GM12891 (cell line): ENCODE measurements at regions not wholly inside any gene's neighbourhood (a gene's known extent, or its start where the extent isn't known, plus 50 kb on each side); places are given as distances from the start of the nearest gene placed in this dataset.

Experiments used
- DNase-seq: peaks from one replicate; pipeline ENCODE4 v3.0.0; 2011; ENCODE audit warnings: low spot score; ENCODE audit not compliant: insufficient read length
- FAIRE-seq: peaks from 2 replicates; lab custom pipeline; 2011; peaks lifted over from hg19 to GRCh38; lab: Jason Lieb, UNC
- PAX5 ChIP-seq: IDR thresholded peaks from 2 replicates; pipeline ENCODE4 v1.6.1; 2011; ENCODE audit warnings: low read length, moderate library complexity, mild to moderate bottlenecking; ENCODE audit not compliant: insufficient read depth, severe bottlenecking
- POLR2A ChIP-seq: IDR thresholded peaks from 2 replicates; pipeline ENCODE4 v1.6.1; 2011; ENCODE audit warnings: low read depth, low read length, control low read depth
- POLR2AphosphoS5 ChIP-seq: IDR thresholded peaks from 2 replicates; pipeline ENCODE4 v1.6.1; 2011; ENCODE audit warnings: low read depth, low read length, control low read depth
- POU2F2 ChIP-seq: IDR thresholded peaks from 2 replicates; pipeline ENCODE4 v1.6.1; 2011; ENCODE audit warnings: low read depth, mild to moderate bottlenecking, control low read depth, low read length, moderate library complexity
- SPI1 ChIP-seq: IDR thresholded peaks from 2 replicates; pipeline ENCODE4 v1.6.1; 2011; ENCODE audit warnings: low read depth, low read length, control low read depth
- TAF1 ChIP-seq: IDR thresholded peaks from 2 replicates; pipeline ENCODE4 v1.6.1; 2011; ENCODE audit warnings: low read depth, low read length, control low read depth

DNA sequence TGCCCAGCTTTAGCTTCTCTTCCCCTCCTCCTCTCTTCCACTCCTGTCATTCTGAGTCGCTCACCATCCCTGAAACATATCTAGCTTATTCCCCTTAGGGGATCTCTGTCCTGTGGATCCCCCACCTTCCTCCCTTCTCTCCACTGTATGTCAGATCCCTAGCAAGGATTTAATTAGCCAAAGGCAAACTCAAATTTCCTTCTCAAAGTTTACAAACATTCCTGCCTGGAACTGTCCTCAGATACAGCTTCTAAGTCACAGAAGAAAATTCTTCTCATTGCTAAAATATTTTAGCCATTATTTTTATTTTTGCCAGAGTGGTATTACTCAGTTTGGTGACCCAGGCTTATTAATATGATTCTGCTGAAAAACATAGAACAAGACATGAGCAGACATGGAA is 315.3 kb downstream of the CYP26B1 start:
- TF ChIP-seq POLR2AphosphoS5, result no peak
- FAIRE-seq, result no peak
- no peak for DNase-seq

- FAIRE-seq (no peak), DNase-seq (no peak)
- TF ChIP-seq POLR2AphosphoS5 (no peak), PAX5 (no peak), POU2F2 (no peak), TAF1 (no peak), SPI1 (no peak), POLR2A (no peak)
Observed at GRCh38 chr2:71831193-71831577, 316.5 kb downstream of the CYP26B1 start.

- FAIRE-seq (no peak), DNase-seq (no peak)
- TF ChIP-seq POLR2AphosphoS5 (no peak), SPI1 (no peak), POU2F2 (no peak), POLR2A (no peak), PAX5 (no peak), TAF1 (no peak)
Observed at GRCh38 chr2:71830497-71831192, 317.0 kb downstream of the CYP26B1 start.

DNA sequence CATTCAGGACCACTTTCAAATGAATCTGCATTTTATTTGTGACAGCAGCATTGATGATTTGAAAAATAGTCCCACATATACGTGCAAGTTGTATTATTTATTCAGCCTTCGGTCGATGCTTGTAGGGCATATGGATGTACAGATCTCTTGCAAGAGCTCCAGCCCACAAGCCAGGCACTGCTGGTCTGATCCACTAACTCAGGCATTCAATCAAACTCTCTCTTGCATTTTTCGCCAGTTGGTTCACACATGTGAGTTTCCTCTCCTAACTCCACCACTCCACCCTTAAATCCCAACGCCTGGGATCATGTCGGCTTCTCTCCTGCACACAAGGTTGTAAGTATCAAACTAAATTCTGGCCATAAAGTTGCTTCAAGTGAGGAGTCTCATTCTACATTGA is 318.7 kb downstream of the CYP26B1 start:
- no peak for DNase-seq
- FAIRE-seq, result no peak
- TF ChIP-seq POU2F2 (no peak), TAF1 (no peak), SPI1 (no peak), PAX5 (no peak)

- FAIRE-seq, result no peak
- TF ChIP-seq PAX5 (no peak), TAF1 (no peak), POU2F2 (no peak), POLR2A (no peak), POLR2AphosphoS5 (no peak)
- DNase-seq, result no peak
Observed at GRCh38 chr2:71827973-71828372, 319.7 kb downstream of the CYP26B1 start.

- TF ChIP-seq POU2F2, result no peak
- no peak for TF ChIP-seq SPI1
- TF ChIP-seq POLR2AphosphoS5, result no peak
- TF ChIP-seq POLR2A, result no peak
- TF ChIP-seq TAF1, result no peak
- no peak for TF ChIP-seq PAX5
- FAIRE-seq (no peak), DNase-seq (no peak)
Observed at GRCh38 chr2:71827524-71827901, 320.1 kb downstream of the CYP26B1 start.

GRCh38 chr2:71826826-71827523 is 320.7 kb downstream of the CYP26B1 start:
- DNase-seq, result no peak
- TF ChIP-seq SPI1 (no peak), POLR2AphosphoS5 (no peak)
- no peak for FAIRE-seq

DNA sequence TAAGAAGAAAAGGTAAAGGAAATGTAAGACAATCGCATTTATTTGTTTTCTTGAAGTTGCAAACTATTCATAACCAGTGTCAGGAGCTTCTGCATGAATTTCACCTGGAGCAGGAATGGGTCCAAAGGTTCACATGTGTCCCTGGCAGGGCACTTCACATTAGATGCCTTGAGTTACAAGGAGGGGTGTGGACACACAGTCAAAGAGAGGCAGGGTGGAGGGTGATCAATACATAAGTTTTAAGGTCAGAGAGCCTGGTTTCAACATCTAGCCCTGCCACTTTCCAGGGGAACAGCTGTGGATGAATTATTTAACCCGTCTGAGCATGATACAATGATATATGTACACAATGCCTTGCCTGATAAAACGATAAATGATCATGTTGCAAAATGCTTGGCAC is 321.4 kb downstream of the CYP26B1 start:
- FAIRE-seq (no peak), DNase-seq (no peak)
- no peak for TF ChIP-seq POLR2A
- no peak for TF ChIP-seq PAX5
- TF ChIP-seq TAF1, result no peak
- no peak for TF ChIP-seq POU2F2
- no peak for TF ChIP-seq SPI1
- TF ChIP-seq POLR2AphosphoS5, result no peak

- no peak for TF ChIP-seq SPI1
- TF ChIP-seq TAF1, result no peak
- TF ChIP-seq POLR2AphosphoS5, result no peak
- no peak for TF ChIP-seq POLR2A
- TF ChIP-seq PAX5, result no peak
- no peak for TF ChIP-seq POU2F2
- DNase-seq (no peak), FAIRE-seq (no peak)
Observed at GRCh38 chr2:71824436-71824835, 323.2 kb downstream of the CYP26B1 start.

GRCh38 chr2:71823526-71823925 is 324.1 kb downstream of the CYP26B1 start:
- FAIRE-seq (no peak), DNase-seq (no peak)
- TF ChIP-seq POU2F2, result no peak
- TF ChIP-seq POLR2A, result no peak
- TF ChIP-seq PAX5, result no peak
- TF ChIP-seq SPI1, result no peak
- no peak for TF ChIP-seq TAF1
- no peak for TF ChIP-seq POLR2AphosphoS5
